ENCODE measurements at regions not wholly inside any gene's neighbourhood (a gene's known extent, or its start where the extent isn't known, plus 50 kb on each side); places are given as distances from the start of the nearest gene placed in this dataset.

GRCh38 chr13:75932636-75933035 lies 296.5 kb downstream of the LMO7 start:
- H3K4me1 ChIP-seq = no peaks in the 10 kb centered on the region
- no peaks in the 10 kb centered on the region for H3K27me3 ChIP-seq
- no peak overlapping the region for H3K4me3 ChIP-seq
- TF ChIP-seq POLR2A (IDR thresholded peaks at IDR 0.05) (no peak), POLR2AphosphoS5 (IDR thresholded peaks at IDR 0.05; ENCODE audit: insufficient read depth in 1 of 2, low read depth in 1 of 2) (no peak), CTCF (IDR thresholded peaks at IDR 0.05) (no peak)
- no peaks in the 10 kb centered on the region for H3K9me3 ChIP-seq
- H3K36me3 ChIP-seq = no peaks in the 10 kb centered on the region
- no peak for DNase-seq (ENCODE audit: extremely low spot score in 2 of 2)
- intact Hi-C loops (cut with DNase I) = loop anchor here (5.0 kb wide), 1 partner anchor 1155 kb away; no protein-coding TSS in a partner anchor
- no peak overlapping the region for H3K27ac ChIP-seq

GRCh38 chr13:75931116-75931515 lies 295.0 kb downstream of the LMO7 start:
- H3K27me3 ChIP-seq = no peaks in the 10 kb centered on the region
- H3K4me3 ChIP-seq = no peak overlapping the region
- DNase-seq (ENCODE audit: extremely low spot score in 2 of 2) = no peak
- no peaks in the 10 kb centered on the region for H3K9me3 ChIP-seq
- no peaks in the 10 kb centered on the region for H3K4me1 ChIP-seq
- H3K27ac ChIP-seq = no peak overlapping the region
- no peaks in the 10 kb centered on the region for H3K36me3 ChIP-seq
- TF ChIP-seq POLR2AphosphoS5 (IDR thresholded peaks at IDR 0.05; ENCODE audit: insufficient read depth in 1 of 2, low read depth in 1 of 2) (no peak), CTCF (IDR thresholded peaks at IDR 0.05) (no peak), POLR2A (IDR thresholded peaks at IDR 0.05) (no peak)
- intact Hi-C loops (cut with DNase I) = loop anchor here (5.0 kb wide), 1 partner anchor 1154 kb away; no protein-coding TSS in a partner anchor

GRCh38 chr13:75929076-75929475 lies 292.9 kb downstream of the LMO7 start:
- H3K4me1 ChIP-seq = no peaks in the 10 kb centered on the region
- H3K27me3 ChIP-seq = no peaks in the 10 kb centered on the region
- no peak overlapping the region for H3K4me3 ChIP-seq
- no peaks in the 10 kb centered on the region for H3K36me3 ChIP-seq
- DNase-seq (ENCODE audit: extremely low spot score in 2 of 2) = no peak
- no peak overlapping the region for H3K27ac ChIP-seq
- intact Hi-C loops (cut with DNase I) = no loop called here
- H3K9me3 ChIP-seq = no peaks in the 10 kb centered on the region
- TF ChIP-seq POLR2A (IDR thresholded peaks at IDR 0.05) (no peak), POLR2AphosphoS5 (IDR thresholded peaks at IDR 0.05; ENCODE audit: insufficient read depth in 1 of 2, low read depth in 1 of 2) (no peak), CTCF (IDR thresholded peaks at IDR 0.05) (no peak)

GRCh38 chr13:75927183-75927669 lies 291.1 kb downstream of the LMO7 start:
- H3K4me1 ChIP-seq = no peaks in the 10 kb centered on the region
- no peak for DNase-seq (ENCODE audit: extremely low spot score in 2 of 2)
- H3K27me3 ChIP-seq = no peaks in the 10 kb centered on the region
- TF ChIP-seq POLR2A (IDR thresholded peaks at IDR 0.05) = no peak
- no peak for TF ChIP-seq POLR2AphosphoS5 (IDR thresholded peaks at IDR 0.05; ENCODE audit: insufficient read depth in 1 of 2, low read depth in 1 of 2)
- TF ChIP-seq CTCF (IDR thresholded peaks at IDR 0.05) = no peak
- no peaks in the 10 kb centered on the region for H3K9me3 ChIP-seq
- intact Hi-C loops (cut with DNase I) = no loop called here
- H3K36me3 ChIP-seq = no peaks in the 10 kb centered on the region
- no peak overlapping the region for H3K27ac ChIP-seq
- no peak overlapping the region for H3K4me3 ChIP-seq

GRCh38 chr13:75920536-75920935 lies 284.4 kb downstream of the LMO7 start:
- Histone ChIP-seq H3K27me3 (no peaks in the 10 kb centered on the region), H3K4me3 (no peak overlapping the region), H3K4me1 (no peaks in the 10 kb centered on the region), H3K36me3 (no peaks in the 10 kb centered on the region), H3K27ac (no peak overlapping the region), H3K9me3 (no peaks in the 10 kb centered on the region)
- TF ChIP-seq POLR2A (IDR thresholded peaks at IDR 0.05) (no peak), CTCF (IDR thresholded peaks at IDR 0.05) (no peak), POLR2AphosphoS5 (IDR thresholded peaks at IDR 0.05; ENCODE audit: insufficient read depth in 1 of 2, low read depth in 1 of 2) (no peak)
- intact Hi-C loops (cut with DNase I) = no loop called here
- no peak for DNase-seq (ENCODE audit: extremely low spot score in 2 of 2)
